ENCODE measurements at regions not wholly inside any gene's neighbourhood (a gene's known extent, or its start where the extent isn't known, plus 50 kb on each side); places are given as distances from the start of the nearest gene placed in this dataset.

GRCh38 chr4:159047478-159048165 lies 55.3 kb upstream of the RAPGEF2 start:
- TF ChIP-seq POLR2A (IDR thresholded peaks at IDR 0.05) (no peak), CTCF (IDR thresholded peaks at IDR 0.05) (no peak), POLR2AphosphoS5 (IDR thresholded peaks at IDR 0.05; ENCODE audit: insufficient read depth in 1 of 2, low read depth in 1 of 2) (no peak)

Data from vagina (tissue), 2 donors.